Parathyroid adenoma (tissue), 2 donors: ENCODE measurements at regions not wholly inside any gene's neighbourhood (a gene's known extent, or its start where the extent isn't known, plus 50 kb on each side); places are given as distances from the start of the nearest gene placed in this dataset.
"Not testable (repeated sequence)": the region's sequence is repeated elsewhere in the genome, so short reads cannot be mapped to it uniquely, and the experiment has no call there.

ENCODE experiments used
- H2AFZ ChIP-seq: fragments of 300-600 bp; sonication (generic); one replicate; pipeline ENCODE4 v1.7.0; 2017; ENCODE audit warnings: antibody characterized with exemption, mild to moderate bottlenecking
- H3K27ac ChIP-seq: fragments of 300-600 bp; sonication (generic); one replicate; pipeline ENCODE4 v1.7.0; 2017
- H3K27me3 ChIP-seq: fragments of 300-600 bp; sonication (generic); one replicate; pipeline ENCODE4 v1.7.0; 2017; ENCODE audit warnings: low read length; ENCODE audit not compliant: control insufficient read depth, insufficient read depth
- H3K36me3 ChIP-seq: fragments of 300-600 bp; sonication (generic); one replicate; pipeline ENCODE4 v1.7.0; 2017; ENCODE audit warnings: low read length; ENCODE audit not compliant: control insufficient read depth, insufficient read depth
- H3K4me1 ChIP-seq: fragments of 300-600 bp; sonication (generic); one replicate; pipeline ENCODE4 v1.7.0; 2017; ENCODE audit warnings: control low read depth
- H3K4me2 ChIP-seq: fragments of 300-600 bp; sonication (generic); one replicate; pipeline ENCODE4 v1.7.0; 2017; ENCODE audit warnings: low read length
- H3K4me3 ChIP-seq: fragments of 300-600 bp; sonication (generic); one replicate; pipeline ENCODE4 v1.7.0; 2017; ENCODE audit warnings: low read depth, low read length
- H3K79me2 ChIP-seq: fragments of 300-600 bp; sonication (generic); one replicate; pipeline ENCODE4 v1.7.0; 2017; ENCODE audit warnings: control low read depth
- H3K9ac ChIP-seq: fragments of 300-600 bp; sonication (generic); one replicate; pipeline ENCODE4 v1.7.0; 2017; ENCODE audit warnings: mild to moderate bottlenecking
- H3K9me3 ChIP-seq: fragments of 300-600 bp; sonication (generic); one replicate; pipeline ENCODE4 v1.7.0; 2017; ENCODE audit warnings: low read length; ENCODE audit not compliant: control insufficient read depth
- TF ChIP-seq, protein P1 (sequence below): fragments of 300-600 bp; sonication (generic); IDR thresholded peaks from one replicate; pipeline ENCODE4 v1.7.0; 2017; ENCODE audit warnings: antibody characterized with exemption, mild to moderate bottlenecking
- donor health status: primary hyperparathyroidism.

DNA sequence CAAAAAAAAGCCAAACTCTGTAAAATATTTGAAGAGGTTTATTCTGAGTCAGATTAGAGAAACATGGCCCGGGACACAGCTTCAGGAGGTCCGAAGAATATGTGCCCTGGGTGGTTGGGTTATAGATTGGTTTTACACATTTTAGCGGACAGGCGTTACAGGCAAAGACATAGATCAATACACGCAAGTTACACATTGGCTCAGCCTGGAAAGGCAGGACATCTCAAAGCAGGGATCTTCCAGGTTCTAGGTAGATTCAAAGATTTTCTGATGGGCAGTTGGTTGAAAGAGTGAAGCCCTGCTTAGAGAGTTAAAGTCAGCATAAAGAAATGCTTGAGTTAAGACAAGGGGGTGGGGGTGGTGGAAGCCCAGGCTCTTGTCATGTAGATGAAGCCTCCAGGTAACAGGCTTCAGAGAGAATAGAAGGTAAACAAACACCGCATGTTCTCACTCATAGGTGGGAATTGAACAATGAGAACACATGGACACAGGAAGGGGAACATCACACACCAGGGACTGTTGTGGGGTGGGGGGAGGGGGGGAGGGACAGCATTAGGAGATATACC lies 464.3 kb upstream of the ADARB2 start:
- H3K4me2 ChIP-seq = no peak overlapping the region
- no peaks in the 10 kb centered on the region for H3K9me3 ChIP-seq
- no peak overlapping the region for H3K9ac ChIP-seq
- no peaks in the 10 kb centered on the region for H3K27me3 ChIP-seq
- no peak overlapping the region for H3K4me3 ChIP-seq
- no peaks in the 10 kb centered on the region for H3K36me3 ChIP-seq
- no peak overlapping the region for H3K27ac ChIP-seq
- no peak overlapping the region for H2AFZ ChIP-seq
- no peaks in the 10 kb centered on the region for H3K79me2 ChIP-seq
- H3K4me1 ChIP-seq = peaks cover 4% of the 10 kb centered on the region
- TF ChIP-seq, protein P1, sequence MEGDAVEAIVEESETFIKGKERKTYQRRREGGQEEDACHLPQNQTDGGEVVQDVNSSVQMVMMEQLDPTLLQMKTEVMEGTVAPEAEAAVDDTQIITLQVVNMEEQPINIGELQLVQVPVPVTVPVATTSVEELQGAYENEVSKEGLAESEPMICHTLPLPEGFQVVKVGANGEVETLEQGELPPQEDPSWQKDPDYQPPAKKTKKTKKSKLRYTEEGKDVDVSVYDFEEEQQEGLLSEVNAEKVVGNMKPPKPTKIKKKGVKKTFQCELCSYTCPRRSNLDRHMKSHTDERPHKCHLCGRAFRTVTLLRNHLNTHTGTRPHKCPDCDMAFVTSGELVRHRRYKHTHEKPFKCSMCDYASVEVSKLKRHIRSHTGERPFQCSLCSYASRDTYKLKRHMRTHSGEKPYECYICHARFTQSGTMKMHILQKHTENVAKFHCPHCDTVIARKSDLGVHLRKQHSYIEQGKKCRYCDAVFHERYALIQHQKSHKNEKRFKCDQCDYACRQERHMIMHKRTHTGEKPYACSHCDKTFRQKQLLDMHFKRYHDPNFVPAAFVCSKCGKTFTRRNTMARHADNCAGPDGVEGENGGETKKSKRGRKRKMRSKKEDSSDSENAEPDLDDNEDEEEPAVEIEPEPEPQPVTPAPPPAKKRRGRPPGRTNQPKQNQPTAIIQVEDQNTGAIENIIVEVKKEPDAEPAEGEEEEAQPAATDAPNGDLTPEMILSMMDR = no peak

DNA sequence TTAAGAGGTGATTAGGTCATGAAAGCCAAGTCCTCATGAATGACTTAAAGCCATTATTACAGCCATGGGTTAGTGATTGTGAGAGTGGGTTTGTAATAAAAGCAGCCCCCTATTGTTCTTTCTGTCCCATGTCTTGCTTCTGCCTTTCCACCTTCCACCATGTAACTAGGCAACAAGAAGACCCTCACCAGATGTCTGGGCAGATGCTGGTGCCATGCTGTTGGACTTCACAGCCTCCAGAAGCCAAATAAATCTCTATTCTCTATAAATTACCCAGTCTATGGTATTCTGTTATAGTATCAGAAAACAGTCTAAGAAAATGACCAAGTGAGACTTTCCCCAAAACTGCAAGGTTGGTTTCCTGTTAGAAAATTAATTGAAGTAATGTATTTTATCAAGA lies 460.3 kb upstream of the ADARB2 start:
- Histone ChIP-seq H3K79me2 (no peaks in the 10 kb centered on the region), H3K4me2 (no peak overlapping the region), H3K9me3 (no peaks in the 10 kb centered on the region), H3K27me3 (no peaks in the 10 kb centered on the region), H2AFZ (no peak overlapping the region), H3K9ac (no peak overlapping the region), H3K4me3 (no peak overlapping the region), H3K27ac (no peak overlapping the region), H3K36me3 (no peaks in the 10 kb centered on the region), H3K4me1 (peaks cover 4% of the 10 kb centered on the region)
- TF ChIP-seq, protein P1 = no peak

DNA sequence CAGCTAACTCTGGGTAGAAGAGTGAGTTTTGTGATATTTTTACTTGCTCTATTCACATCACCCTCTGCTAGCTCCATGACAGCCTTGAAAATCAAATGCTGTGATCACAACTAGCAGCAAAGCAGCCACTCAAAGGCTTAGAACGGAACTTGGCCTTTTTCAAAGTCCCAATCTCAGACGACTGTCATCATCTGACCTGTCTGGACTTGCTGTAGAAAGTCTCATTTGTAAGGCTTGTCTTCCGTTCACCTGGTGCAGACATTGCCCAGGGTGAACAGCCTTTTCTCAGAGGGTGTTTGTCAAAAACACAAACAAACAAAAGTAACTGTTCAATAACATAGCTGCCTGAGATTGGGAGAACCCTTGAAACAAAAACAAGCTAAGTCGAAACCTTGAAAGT lies 458.9 kb upstream of the ADARB2 start:
- Histone ChIP-seq H3K4me1 (no peaks in the 10 kb centered on the region), H3K79me2 (no peaks in the 10 kb centered on the region), H3K9ac (no peak overlapping the region), H3K36me3 (no peaks in the 10 kb centered on the region), H3K27me3 (no peaks in the 10 kb centered on the region), H3K27ac (no peak overlapping the region), H2AFZ (no peak overlapping the region), H3K4me2 (no peak overlapping the region), H3K9me3 (no peaks in the 10 kb centered on the region), H3K4me3 (no peak overlapping the region)
- TF ChIP-seq, protein P1 = no peak

DNA sequence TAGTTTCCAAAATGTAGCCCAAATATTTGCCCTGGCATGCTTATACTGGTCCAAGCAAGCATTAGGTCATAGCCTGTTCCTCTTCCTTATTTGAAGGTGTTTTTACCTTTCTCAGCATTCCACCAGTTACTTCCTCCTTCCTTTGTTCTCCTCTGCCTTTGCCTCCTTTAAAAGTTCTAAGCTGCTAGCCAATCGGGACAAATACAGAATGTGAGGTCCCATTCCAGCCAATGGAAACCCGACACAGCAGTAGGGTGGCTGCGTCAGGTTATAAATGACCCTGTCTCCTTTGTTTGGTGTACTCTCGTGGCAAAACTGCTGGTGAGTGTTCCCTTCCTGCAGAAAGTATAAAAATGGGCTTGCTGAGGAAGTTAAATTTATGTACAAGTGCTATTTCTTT lies 452.0 kb upstream of the ADARB2 start:
- not testable (repeated sequence) for H3K4me3 ChIP-seq, H2AFZ ChIP-seq, H3K9me3 ChIP-seq, H3K79me2 ChIP-seq, H3K9ac ChIP-seq, H3K4me1 ChIP-seq, H3K4me2 ChIP-seq, H3K27ac ChIP-seq, H3K36me3 ChIP-seq, H3K27me3 ChIP-seq

DNA sequence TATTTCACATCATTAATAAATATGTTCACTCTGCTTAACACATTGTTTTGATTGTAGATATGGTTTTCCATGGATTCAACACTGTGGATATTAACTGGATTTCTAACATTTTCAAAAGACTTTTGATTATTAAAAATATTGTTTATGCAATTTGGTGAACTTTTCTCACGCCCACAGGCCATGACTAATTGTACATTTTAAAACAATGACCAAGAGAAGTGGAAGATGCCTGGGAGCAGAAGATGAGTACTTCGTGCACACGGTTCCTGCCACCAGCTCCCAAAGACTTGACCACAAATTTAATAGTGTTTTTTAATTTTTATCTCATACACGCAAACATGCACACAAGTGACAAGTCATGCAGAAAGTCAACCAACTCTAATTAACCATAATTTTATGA lies 451.0 kb upstream of the ADARB2 start:
- H3K4me1 ChIP-seq = no peaks in the 10 kb centered on the region
- no peaks in the 10 kb centered on the region for H3K36me3 ChIP-seq
- TF ChIP-seq, protein P1 = no peak
- H3K4me2 ChIP-seq = no peak overlapping the region
- H2AFZ ChIP-seq = no peak overlapping the region
- H3K4me3 ChIP-seq = no peak overlapping the region
- no peaks in the 10 kb centered on the region for H3K9me3 ChIP-seq
- H3K9ac ChIP-seq = no peak overlapping the region
- no peak overlapping the region for H3K27ac ChIP-seq
- H3K27me3 ChIP-seq = no peaks in the 10 kb centered on the region
- no peaks in the 10 kb centered on the region for H3K79me2 ChIP-seq
